ENCODE measurements at regions not wholly inside any gene's neighbourhood (a gene's known extent, or its start where the extent isn't known, plus 50 kb on each side); places are given as distances from the start of the nearest gene placed in this dataset.
"Not testable (repeated sequence)": the region's sequence is repeated elsewhere in the genome, so short reads cannot be mapped to it uniquely, and the experiment has no call there.

DNA sequence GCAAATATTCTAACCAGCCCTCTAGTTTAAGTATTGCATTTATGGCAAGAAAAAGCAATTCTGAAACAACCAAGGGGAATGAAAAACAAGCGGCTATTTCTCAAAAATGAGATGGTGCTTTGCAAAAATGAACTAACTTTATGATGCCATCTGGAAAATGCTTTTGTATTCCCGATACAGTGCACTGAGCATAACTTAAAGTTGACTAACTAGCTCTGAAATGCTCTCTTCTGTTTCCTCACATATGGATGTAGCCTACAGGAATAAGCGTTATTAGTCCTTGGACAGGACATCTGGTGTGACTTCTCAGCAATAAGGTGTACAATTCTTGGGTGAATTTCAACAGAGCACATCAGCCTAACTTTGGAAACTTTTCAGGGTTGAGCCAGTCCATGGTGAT, 228.2 kb upstream of the DDI1 start:
- no peak for DNase-seq

DNA sequence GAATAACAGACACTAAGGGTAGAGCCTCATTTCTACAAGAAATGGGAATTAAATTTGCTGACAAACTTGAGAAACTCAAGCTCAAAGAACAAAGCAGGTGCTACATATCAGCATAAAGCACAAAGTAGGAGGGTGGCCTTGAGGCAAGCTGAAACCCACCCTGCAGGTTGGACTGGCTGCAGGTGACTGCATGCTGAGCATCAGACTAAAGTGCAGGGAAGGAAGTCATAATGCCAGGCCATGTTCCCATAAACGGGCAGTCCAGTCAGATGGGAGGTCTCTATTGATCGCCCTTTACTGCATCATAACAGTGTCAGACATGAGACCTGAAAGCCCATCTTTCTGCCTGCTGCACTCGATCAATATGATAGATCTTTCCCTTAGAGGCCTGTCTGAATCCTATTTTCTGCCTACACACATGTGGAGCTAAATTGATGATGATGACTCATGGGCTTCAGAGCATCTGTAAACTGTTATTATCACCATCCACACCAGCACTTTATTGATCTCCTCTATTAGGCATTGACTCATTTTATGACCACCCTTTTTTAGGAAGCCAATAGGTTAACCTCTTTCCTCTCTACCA, 224.5 kb upstream of the DDI1 start:
- DNase-seq = no peak

DNA sequence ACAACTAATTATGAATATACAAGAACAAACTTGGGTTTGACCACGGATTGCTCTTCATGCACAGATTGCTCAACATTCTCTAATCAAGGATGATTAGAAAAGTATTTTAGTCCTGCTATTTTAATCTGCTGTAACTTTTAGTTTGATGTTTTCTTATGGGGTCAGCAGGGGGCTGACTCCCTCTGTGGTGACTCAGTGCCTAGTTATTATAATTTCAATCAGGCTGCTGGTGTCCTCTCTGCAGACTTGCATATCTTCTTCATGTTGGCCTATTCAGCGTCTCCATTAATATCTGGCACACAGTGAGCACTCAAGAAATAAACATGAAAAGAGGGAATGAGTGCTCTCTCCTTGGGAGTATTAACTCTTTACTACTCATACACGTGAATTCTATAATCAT, 223.8 kb upstream of the DDI1 start:
- DNase-seq = no peak

DNA sequence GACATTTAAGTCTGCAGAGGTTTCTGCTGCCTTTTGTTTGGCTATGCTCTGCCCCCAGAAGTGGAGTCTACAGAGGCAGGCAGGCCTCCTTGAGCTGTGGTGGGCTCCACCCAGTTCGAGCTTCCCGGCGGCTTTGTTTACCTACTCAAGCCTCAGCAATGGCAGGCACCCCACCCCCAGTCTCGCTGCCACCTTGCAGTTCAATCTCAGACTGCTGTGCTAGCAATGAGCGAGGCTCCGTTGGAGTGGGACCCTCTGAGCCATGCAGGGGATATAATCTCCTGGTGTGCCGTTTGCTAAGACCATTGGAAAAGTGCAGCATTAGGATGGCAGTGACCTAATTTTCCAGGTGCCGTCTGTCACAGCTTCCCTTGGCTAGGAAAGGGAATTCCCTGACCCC, 216.1 kb upstream of the DDI1 start:
- not testable (repeated sequence) for DNase-seq

DNA sequence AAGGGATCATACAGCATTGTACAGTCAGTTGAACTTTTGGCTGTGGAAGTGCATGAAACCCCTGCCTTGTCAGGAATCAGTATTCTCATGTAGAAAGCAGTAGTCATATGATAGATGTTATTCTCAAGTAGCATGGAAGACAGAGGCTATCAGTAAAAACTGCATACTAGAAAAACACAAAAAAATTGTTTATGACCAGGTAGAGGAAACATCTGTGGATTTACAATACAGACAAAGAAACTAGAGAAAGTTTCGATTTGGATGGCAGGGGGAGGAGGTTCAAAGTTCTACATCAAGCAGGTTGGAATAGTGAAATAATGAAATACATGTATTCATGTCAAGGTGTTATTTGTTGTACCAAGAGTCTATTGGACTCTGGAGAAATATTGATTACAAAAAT, 212.3 kb upstream of the DDI1 start:
- DNase-seq = no peak

DNA sequence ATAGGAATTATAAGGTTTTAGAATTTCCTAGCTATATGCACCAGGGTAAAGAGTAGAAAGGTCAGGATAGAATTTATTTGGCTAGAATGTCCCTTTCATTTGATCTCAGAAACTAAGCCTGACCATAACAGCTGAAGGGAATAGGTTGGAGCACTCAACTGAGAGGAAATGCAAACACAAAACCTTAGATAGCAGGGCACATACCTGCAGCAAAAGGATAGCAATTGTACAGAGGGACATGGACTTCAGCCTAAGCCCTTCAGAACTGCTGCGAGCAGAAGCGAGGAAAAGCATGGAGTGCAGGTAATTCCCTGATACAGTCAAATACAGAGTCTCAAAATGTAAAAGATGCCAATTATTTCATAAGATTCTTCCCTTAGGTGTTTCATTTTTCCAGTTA, 211.0 kb upstream of the DDI1 start:
- no peak for DNase-seq

DNA sequence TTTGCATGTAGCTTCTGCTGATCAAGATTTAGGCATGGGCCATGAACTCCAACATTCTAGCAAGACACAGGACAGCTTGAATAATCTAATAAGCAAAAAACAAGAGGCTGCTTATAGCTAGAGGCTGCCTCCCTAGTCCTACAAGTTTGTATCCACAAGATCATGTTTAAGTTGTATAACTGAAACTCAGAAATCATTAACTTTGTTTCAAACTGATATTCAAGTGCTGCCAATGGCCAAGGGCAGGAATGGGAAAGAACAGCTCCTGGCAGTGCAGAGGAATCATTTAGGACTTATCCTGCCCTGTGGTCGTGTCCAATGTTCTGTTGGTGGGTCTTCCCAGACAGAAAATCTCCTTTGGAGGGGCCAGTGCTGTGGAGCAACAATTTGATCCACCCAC, 209.6 kb upstream of the DDI1 start:
- DNase-seq = no peak

DNA sequence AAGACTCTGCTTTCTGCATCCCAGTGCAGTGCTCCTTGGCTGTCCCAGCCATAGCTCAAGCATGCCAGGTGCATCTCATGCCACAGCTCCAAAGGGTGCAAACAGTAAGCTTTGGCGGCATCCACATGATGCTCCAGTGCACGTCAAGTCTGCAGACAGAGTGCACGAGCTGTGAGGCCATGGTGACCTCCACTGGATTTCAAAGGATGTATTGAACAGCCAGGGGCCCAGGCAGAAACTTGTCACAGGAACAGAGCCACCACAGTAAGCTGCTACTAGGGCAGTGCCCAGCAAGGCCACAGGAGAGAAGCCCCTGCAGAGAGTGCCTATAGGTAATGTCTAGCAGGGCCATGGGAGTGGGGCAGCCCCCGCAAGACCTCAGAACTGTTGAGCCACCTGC, 206.8 kb upstream of the DDI1 start:
- DNase-seq = no peak

DNA sequence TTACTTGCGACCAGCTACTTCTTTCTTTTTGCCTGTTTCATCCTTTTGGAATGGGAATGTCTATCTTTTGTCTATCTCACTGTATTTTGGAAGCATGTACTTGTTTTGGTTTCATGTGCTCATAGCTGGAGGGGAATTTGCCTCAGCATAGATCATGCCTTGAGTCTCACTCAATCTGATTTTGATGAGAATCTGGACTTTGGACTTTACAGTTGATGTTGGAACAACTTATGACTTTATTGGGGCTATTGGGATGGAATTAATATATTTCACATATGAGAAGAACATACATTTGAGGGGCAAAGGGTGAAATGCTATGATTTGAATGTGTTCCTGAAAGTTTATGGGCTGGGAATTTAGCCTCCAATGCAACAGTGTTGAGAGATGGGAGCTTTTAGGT, 206.2 kb upstream of the DDI1 start:
- no peak for DNase-seq

DNA sequence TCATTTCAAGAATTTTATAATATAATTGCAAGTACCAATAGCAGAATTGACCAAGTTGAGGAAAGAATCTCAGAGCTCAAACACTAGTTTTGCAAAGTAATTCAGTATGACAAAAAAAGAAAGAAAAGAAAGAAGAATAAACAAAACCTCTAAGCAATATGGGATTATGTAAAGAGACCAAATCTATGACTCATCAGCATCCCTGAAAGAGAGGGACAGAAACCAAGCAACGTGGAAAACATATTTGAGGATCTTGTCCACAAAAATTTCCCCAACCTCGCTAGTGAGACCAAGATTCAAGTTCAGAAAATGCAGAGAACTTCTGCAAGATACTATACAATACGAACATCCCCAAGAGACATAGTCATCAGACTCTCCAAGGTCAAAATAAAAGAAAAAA, 203.7 kb upstream of the DDI1 start:
- DNase-seq = no peak

DNA sequence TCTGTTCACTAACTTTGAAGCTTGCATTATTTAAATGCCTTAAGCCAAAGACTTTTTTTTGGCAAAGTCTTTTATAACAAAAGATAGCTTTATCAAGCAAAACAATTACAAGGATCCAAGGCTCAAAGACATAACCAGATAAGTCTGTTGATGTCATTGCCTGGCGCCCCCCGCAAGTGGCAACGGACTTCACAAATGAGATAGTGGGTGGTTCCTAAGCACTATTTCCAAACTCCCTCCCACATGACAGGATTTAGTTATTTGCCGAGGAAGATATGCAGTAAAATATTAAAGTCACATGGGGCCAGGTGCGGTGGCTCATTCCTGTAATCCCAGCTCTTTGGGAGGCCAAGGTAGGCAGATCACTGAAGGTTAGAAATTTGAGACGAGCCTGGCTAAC, 194.2 kb upstream of the DDI1 start:
- no peak for DNase-seq

DNA sequence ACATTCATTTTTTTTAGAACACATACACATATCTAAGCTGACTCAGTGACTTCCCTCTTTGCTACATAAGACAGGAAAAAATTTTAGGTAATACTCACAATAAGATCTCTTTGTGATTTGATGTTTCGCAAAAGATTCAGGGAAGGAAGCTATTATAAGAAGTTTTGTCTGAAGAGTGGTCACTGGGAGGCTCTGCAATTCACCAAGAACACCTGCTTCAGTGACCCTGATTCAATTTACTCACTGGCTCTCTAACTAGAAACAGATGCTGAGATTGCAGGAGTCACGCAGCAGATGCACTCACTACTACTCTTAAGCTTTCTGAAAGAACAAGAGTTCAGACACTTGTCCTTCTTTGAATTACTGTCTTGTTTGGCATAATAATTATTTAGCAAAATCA, 193.6 kb upstream of the DDI1 start:
- no peak for DNase-seq

DNA sequence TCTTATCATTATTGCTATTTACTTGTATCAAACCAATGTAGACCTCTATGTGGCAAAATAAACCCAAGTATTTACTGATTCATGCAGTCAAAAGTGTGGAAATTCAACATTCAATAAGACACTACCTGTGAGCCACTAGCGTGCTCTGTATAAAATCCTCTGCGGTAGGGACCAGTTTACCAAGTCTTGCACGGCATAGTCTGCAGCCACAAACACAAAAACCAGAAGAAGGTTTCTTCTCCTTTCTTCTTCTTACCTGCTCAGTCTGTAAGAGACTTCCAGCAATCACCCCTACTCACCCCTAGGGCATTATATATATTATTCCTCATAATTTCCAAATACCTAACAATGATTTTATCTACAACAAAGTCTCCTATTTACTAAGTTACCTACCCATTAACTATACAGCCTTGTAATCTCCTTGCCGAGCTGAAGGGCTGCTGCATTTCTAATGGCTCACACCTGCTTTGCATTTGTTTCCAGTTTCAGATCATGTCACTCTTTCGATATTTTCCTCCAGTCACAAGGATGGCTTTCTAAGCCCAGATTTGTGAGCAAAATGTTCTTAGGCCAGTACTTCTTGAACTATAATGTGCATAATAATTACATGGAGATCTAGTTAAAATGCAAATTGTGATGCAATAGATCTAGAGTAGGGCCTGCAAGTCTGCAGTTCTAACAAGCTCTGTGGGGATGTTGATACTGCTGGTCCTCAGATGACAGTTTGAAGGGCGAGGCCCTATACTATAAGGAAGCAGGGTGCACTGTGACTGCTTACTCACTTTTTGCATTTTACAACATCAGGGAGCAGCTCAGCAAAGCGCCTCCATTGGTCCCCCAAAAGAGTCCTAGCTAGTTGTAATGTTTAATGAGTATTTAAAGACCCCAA, 191.9 kb upstream of the DDI1 start:
- DNase-seq = no peak

DNA sequence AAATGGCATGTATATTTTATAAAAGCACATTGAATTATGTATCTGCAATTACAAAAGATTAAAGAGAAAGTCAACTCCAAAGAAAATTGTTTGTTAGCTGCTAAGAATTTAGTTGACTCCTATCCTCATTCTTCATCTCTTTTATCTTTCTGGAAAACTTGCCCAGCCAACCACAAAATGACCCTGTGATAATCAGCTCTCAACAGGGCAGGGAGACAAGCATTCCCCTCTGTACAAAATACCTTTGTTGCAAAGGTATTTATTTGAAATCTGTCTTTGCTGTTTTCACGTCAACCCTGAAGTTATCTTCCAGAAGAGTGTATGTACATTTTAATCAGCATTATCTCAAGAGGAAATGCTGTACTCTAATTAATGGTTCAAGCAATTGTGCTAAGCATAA, 191.1 kb upstream of the DDI1 start:
- DNase-seq = no peak

DNA sequence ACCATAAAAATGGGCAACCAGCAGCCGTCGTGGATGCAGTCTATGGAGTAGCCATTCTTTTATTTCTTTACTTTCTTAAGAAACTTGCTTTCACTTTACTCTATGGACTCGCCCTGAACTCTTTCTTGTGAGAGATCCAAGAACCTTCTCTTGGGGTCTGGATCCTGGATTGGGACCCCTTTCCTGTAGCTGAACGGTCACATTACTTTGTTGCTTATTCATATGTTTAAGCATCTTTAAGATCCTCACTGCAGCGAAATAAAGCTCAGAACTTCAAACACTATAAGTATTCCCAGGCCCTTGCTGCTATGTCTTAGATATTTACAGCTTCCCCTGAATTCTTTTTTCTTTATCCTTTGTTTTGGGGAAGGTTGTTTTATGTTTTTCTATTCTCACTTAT, 187.8 kb upstream of the DDI1 start:
- no peak for DNase-seq

DNA sequence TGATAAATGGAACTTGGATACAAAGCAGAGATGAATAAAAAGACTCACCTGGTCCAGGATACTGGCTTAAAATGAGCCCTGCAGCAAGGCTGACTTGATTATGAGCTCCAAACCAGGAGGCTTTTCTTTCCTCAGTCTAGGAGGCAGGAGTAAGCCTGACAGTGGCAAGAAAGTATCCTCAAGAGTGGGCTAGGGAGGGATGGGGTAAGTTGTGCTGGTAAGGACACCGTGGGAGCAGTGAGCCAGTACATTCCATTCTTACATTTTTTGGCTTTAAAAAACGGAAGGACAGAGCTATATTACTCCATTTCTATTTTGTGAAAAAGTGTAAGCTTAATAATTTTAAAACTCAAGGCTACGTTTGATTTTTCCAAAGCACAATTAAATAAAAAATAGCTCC, 187.1 kb upstream of the DDI1 start:
- DNase-seq = no peak

DNA sequence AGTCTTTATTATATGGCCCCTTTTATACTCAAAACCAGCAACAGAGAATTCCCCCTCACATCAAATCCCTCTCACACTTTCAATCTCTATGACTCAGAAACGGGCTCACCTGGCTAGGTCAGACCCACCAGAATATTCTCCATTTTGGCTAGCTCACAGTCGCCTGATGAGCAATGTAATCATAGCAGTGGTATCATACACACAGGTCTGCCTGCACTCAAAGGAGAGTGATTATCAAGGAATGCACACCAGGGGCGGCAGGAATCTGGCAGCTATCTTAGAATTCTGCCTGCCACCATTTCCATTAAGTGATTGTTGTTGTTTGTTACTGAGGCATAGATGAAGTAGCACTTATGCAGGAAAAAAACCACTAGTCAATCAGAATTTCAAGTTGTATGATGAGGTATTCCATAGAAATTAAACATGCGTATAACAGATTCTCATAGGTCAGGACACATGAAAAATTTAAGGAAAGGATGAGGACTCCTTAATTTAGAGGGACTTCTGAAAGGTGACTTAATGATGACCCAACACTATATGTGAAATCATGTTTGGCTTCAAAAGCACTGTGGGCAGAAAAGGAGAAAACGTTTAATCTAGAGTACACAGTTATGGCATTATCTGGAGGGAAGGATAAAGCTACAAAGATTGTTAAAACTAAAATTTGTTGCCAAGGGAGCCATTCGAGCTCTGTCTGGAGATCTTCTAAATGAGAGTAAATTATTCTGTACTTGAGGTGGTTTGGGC, 185.8 kb upstream of the DDI1 start:
- DNase-seq = no peak

DNA sequence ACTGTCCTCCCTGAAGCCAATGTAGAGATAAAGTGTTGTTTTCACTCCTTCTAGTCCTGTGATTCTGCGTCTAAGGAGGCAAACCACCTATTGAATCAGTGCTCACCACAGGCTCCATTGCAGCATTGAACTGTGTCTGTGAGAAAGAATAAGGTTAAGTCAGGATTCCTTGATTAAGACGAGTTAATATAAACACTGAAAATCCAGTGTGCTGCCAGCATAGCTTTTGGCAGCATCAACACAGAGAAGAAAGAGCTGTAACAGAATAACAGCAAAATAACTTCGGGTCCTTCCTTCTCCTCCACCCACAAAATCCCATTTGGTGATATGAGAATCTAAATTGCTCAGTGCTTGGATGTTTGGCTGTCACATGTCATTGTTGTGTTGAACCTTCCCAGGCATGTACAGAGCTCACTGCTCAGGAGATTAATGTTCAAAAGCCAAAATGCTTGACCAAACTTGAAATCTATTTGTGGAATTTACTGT, 185.2 kb upstream of the DDI1 start:
- DNase-seq = no peak
